ENCODE measurements at regions not wholly inside any gene's neighbourhood (a gene's known extent, or its start where the extent isn't known, plus 50 kb on each side); places are given as distances from the start of the nearest gene placed in this dataset.

DNA sequence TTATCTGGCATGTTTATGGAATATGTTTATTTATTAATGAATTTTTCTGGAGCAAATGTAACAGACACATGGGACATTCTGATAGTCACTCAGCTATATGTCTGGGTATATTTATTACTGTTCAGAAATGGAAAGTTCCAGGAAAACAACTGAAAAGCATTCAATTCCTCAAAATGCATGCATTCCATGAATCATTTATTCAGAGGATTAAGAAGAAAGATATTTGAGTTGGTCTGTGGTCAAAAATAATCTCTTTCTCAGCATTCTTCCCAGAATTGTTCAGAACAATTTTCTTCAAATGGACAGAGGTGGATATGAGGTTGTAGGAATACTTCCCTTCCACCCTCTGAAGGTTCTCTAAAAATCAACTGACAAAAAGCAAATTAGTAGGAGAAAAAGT lies 97.6 kb upstream of the ITGB1 start:
- DNase-seq (ENCODE audit: low spot score) (no peak), ATAC-seq (no peak)
- Mint-ChIP-seq H3K36me3 (no peaks in the 10 kb centered on the region; the same call in 1 of the 2 replicates), H3K27ac (no peak overlapping the region), H3K4me3 (no peak overlapping the region), H3K27me3 (ENCODE audit: low read depth) (no peaks in the 10 kb centered on the region), H3K9me3 (peaks cover 9% of the 10 kb centered on the region), H3K4me1 (peaks cover 26% of the 10 kb centered on the region)
- ChIA-PET CTCF (interaction anchor here (1.6 kb wide), 1 partner anchor 11 kb away, joined by 6 read pairs; no protein-coding TSS in a partner anchor), POLR2A (no interaction called here)
- TF ChIP-seq ESRRA (CRISPR knock-in tag; IDR thresholded peaks at IDR 0.05; ENCODE audit: borderline replicate concordance): no peak
- TF ChIP-seq, protein P1, sequence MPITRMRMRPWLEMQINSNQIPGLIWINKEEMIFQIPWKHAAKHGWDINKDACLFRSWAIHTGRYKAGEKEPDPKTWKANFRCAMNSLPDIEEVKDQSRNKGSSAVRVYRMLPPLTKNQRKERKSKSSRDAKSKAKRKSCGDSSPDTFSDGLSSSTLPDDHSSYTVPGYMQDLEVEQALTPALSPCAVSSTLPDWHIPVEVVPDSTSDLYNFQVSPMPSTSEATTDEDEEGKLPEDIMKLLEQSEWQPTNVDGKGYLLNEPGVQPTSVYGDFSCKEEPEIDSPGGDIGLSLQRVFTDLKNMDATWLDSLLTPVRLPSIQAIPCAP (CRISPR knock-in tag; IDR thresholded peaks at IDR 0.05): no peak
- TF ChIP-seq NFE2L1 (CRISPR knock-in tag; IDR thresholded peaks at IDR 0.05): no peak
- no peak for TF ChIP-seq SMAD4 (CRISPR knock-in tag; IDR thresholded peaks at IDR 0.05)
- no peak for TF ChIP-seq PRRX2 (CRISPR knock-in tag; IDR thresholded peaks at IDR 0.05)
- TF ChIP-seq ZNF232 (CRISPR knock-in tag; IDR thresholded peaks at IDR 0.05): no peak
- no peak for TF ChIP-seq RELA (CRISPR knock-in tag; IDR thresholded peaks at IDR 0.05; ENCODE audit: borderline replicate concordance)
- no peak for TF ChIP-seq ETV6 (CRISPR knock-in tag; IDR thresholded peaks at IDR 0.05)
- TF ChIP-seq, protein P2, sequence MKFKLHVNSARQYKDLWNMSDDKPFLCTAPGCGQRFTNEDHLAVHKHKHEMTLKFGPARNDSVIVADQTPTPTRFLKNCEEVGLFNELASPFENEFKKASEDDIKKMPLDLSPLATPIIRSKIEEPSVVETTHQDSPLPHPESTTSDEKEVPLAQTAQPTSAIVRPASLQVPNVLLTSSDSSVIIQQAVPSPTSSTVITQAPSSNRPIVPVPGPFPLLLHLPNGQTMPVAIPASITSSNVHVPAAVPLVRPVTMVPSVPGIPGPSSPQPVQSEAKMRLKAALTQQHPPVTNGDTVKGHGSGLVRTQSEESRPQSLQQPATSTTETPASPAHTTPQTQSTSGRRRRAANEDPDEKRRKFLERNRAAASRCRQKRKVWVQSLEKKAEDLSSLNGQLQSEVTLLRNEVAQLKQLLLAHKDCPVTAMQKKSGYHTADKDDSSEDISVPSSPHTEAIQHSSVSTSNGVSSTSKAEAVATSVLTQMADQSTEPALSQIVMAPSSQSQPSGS (CRISPR knock-in tag; IDR thresholded peaks at IDR 0.05; ENCODE audit: borderline replicate concordance, low read depth): no peak
- TF ChIP-seq NR1H2 (CRISPR knock-in tag; IDR thresholded peaks at IDR 0.05): no peak
- TF ChIP-seq ZNF317 (CRISPR knock-in tag; IDR thresholded peaks at IDR 0.05; ENCODE audit: borderline replicate concordance, low read depth): no peak
- TF ChIP-seq, protein P3, sequence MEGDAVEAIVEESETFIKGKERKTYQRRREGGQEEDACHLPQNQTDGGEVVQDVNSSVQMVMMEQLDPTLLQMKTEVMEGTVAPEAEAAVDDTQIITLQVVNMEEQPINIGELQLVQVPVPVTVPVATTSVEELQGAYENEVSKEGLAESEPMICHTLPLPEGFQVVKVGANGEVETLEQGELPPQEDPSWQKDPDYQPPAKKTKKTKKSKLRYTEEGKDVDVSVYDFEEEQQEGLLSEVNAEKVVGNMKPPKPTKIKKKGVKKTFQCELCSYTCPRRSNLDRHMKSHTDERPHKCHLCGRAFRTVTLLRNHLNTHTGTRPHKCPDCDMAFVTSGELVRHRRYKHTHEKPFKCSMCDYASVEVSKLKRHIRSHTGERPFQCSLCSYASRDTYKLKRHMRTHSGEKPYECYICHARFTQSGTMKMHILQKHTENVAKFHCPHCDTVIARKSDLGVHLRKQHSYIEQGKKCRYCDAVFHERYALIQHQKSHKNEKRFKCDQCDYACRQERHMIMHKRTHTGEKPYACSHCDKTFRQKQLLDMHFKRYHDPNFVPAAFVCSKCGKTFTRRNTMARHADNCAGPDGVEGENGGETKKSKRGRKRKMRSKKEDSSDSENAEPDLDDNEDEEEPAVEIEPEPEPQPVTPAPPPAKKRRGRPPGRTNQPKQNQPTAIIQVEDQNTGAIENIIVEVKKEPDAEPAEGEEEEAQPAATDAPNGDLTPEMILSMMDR (IDR thresholded peaks at IDR 0.05): no peak
- TF ChIP-seq ELF4 (CRISPR knock-in tag; IDR thresholded peaks at IDR 0.05; ENCODE audit: low read depth): no peak
- no peak for TF ChIP-seq MXD4 (CRISPR knock-in tag; IDR thresholded peaks at IDR 0.05; ENCODE audit: borderline replicate concordance)

DNA sequence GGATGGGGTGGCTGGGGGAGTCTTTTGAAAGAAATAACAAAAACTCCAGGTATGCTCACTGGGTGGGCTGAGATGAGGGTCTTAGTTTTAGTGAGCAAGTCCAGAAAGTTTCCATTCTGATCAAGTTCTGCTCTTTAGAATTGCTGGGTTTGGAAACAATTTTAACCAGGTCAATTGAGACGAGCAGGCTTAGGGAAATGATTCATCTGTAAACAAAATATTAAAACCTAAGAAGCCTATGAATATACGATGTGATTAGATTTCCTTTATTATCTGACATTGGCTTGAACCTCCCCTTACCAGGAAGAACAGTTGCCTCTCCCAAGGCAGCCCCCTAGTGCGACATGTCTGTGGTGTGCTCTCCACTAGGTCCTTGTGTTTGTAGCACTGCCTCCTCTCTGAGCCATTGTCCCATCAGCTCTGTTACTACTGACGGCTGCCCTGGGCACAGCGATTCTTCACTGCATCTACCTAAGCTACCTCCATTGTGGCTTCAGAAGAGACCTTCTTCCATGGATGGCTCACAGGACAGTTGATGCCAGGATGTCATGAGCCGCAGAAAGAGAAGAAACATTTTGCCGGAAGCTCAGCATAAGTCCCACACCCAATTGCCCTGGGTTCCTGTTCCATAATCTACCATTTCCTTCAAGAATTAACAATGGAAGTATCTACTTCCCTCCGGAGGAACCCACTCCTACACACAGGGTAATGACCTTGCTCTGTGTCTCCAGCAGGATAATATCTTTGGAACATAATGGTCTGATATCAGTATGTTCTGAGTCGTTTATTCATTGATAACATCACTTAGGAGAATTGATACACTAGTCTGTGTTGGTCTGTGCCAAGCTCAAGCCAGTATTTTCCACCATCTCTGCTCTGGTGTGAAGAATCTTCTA lies 95.1 kb upstream of the ITGB1 start:
- no peak overlapping the region for H3K4me3 Mint-ChIP-seq
- H3K27me3 Mint-ChIP-seq (ENCODE audit: low read depth): no peaks in the 10 kb centered on the region
- ChIA-PET POLR2A (no interaction called here), CTCF (interaction anchor here (1.0 to 1.4 kb wide), 2 partner anchors 14 to 44 kb away, joined by 3 to 6 read pairs; no protein-coding TSS in a partner anchor)
- DNase-seq (ENCODE audit: low spot score) (no peak), ATAC-seq (no peak; the same call in 1 of the 2 replicates)
- H3K27ac Mint-ChIP-seq: no peak overlapping the region
- H3K4me1 Mint-ChIP-seq: peaks cover 32% of the 10 kb centered on the region
- no peaks in the 10 kb centered on the region; the same call in 1 of the 2 replicates for H3K36me3 Mint-ChIP-seq
- peaks cover 17% of the 10 kb centered on the region for H3K9me3 Mint-ChIP-seq
- no peak for TF ChIP-seq TEAD4 (CRISPR knock-in tag; IDR thresholded peaks at IDR 0.05)
- TF ChIP-seq ZNF396 (CRISPR knock-in tag; IDR thresholded peaks at IDR 0.05; ENCODE audit: borderline replicate concordance): no peak
- no peak for TF ChIP-seq ETV6 (CRISPR knock-in tag; IDR thresholded peaks at IDR 0.05)
- TF ChIP-seq, protein P4, sequence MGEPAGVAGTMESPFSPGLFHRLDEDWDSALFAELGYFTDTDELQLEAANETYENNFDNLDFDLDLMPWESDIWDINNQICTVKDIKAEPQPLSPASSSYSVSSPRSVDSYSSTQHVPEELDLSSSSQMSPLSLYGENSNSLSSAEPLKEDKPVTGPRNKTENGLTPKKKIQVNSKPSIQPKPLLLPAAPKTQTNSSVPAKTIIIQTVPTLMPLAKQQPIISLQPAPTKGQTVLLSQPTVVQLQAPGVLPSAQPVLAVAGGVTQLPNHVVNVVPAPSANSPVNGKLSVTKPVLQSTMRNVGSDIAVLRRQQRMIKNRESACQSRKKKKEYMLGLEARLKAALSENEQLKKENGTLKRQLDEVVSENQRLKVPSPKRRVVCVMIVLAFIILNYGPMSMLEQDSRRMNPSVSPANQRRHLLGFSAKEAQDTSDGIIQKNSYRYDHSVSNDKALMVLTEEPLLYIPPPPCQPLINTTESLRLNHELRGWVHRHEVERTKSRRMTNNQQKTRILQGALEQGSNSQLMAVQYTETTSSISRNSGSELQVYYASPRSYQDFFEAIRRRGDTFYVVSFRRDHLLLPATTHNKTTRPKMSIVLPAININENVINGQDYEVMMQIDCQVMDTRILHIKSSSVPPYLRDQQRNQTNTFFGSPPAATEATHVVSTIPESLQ (CRISPR knock-in tag; IDR thresholded peaks at IDR 0.05): no peak
- TF ChIP-seq NFE2L1 (CRISPR knock-in tag; IDR thresholded peaks at IDR 0.05): no peak
- TF ChIP-seq NR1H2 (CRISPR knock-in tag; IDR thresholded peaks at IDR 0.05): no peak
- TF ChIP-seq JUN (CRISPR knock-in tag; IDR thresholded peaks at IDR 0.05): no peak
- TF ChIP-seq, protein P5, sequence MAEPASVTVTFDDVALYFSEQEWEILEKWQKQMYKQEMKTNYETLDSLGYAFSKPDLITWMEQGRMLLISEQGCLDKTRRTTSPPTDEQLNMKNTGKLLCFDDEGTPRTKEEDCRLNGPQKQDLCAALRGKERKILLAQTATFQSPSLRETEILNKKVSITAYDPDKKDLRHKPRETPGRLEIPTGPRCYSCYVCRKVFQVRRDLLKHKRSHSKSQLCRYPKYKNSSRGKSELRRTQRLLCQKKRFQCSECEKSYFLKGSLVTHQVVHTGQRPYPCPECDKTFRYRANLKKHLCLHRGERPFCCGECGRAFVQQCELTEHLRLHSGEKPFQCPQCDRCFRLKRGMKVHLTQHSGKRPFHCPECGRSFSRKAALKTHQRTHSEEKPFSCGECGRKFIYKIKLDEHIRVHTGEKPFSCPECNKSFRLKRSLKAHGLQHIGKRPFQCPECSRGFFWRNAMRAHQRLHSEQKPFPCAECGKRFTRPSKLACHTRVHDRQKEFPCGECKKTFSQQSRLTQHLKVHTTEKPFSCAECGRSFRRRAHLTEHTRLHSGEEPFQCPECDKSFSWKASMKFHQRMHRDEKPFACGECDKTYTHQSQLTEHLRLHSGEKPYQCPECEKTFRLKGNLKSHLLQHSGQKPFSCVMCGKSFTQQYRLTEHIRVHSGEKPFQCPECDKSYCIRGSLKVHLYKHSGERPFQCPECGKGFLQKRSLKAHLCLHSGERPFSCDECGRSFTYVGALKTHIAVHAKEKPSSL (CRISPR knock-in tag; conservative IDR thresholded peaks at IDR 0.05): no peak
- TF ChIP-seq SOX15 (CRISPR knock-in tag; IDR thresholded peaks at IDR 0.05): no peak
- no peak for TF ChIP-seq GTF2I (CRISPR knock-in tag; conservative IDR thresholded peaks at IDR 0.05)
- TF ChIP-seq, protein P6, sequence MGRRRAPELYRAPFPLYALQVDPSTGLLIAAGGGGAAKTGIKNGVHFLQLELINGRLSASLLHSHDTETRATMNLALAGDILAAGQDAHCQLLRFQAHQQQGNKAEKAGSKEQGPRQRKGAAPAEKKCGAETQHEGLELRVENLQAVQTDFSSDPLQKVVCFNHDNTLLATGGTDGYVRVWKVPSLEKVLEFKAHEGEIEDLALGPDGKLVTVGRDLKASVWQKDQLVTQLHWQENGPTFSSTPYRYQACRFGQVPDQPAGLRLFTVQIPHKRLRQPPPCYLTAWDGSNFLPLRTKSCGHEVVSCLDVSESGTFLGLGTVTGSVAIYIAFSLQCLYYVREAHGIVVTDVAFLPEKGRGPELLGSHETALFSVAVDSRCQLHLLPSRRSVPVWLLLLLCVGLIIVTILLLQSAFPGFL (CRISPR knock-in tag; IDR thresholded peaks at IDR 0.05; ENCODE audit: borderline replicate concordance): no peak
- TF ChIP-seq CREM (CRISPR knock-in tag; IDR thresholded peaks at IDR 0.05): no peak
- no peak for TF ChIP-seq NR3C1 (CRISPR knock-in tag; conservative IDR thresholded peaks at IDR 0.05; ENCODE audit: low read depth)

Data from WTC11 (cell line).